ENCODE measurements at regions not wholly inside any gene's neighbourhood (a gene's known extent, or its start where the extent isn't known, plus 50 kb on each side); places are given as distances from the start of the nearest gene placed in this dataset.

DNA sequence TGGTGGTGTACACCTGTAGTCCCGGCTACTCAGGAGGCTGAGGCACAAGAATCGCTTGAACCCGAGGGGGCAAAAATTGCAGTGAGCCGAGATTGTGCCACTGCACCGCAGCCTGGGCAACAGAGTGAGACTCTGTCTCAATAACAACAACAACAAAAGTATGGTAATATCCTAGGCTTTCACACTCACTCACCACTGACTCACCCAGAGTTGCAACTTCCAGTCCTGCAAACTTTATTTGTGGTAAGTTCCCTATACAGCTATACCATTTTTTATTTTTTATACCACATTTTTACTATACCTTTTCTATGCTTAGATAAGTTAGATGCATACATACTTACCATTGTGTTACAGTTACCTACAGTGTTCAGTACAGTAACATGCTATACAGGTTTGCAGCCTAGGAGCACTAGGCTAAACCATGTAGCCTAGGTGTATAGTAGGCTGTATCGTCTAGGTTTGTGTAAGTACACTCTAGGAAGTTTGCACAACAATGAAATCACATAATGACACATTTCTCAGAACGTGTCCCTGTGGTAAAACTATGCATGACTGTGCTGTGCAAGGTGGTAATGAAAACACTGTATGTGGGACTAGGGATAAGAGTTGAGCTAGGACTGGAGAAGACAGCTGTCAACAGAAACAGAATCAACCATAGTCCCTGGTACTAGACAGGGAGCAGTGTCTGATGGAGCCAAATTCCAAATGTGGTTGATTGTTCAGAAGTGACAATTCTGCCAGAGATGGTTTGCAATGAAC lies 109.5 kb upstream of the RAD23B start:
- no peak overlapping the region for H3K4me3 ChIP-seq (replicated peaks; ENCODE audit: low read depth, low read length)
- TF ChIP-seq, protein P1, sequence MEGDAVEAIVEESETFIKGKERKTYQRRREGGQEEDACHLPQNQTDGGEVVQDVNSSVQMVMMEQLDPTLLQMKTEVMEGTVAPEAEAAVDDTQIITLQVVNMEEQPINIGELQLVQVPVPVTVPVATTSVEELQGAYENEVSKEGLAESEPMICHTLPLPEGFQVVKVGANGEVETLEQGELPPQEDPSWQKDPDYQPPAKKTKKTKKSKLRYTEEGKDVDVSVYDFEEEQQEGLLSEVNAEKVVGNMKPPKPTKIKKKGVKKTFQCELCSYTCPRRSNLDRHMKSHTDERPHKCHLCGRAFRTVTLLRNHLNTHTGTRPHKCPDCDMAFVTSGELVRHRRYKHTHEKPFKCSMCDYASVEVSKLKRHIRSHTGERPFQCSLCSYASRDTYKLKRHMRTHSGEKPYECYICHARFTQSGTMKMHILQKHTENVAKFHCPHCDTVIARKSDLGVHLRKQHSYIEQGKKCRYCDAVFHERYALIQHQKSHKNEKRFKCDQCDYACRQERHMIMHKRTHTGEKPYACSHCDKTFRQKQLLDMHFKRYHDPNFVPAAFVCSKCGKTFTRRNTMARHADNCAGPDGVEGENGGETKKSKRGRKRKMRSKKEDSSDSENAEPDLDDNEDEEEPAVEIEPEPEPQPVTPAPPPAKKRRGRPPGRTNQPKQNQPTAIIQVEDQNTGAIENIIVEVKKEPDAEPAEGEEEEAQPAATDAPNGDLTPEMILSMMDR (IDR thresholded peaks at IDR 0.05; ENCODE audit: insufficient read depth, low read length, poor library complexity, severe bottlenecking) = no peak
- H3K36me3 ChIP-seq (ENCODE audit: control insufficient read depth, insufficient read depth, low read length) = no peaks in the 10 kb centered on the region
- H3K27me3 ChIP-seq (replicated peaks; ENCODE audit: control insufficient read depth, insufficient read depth, low read length) = no peaks in the 10 kb centered on the region
- no peak for DNase-seq (ENCODE audit: extremely low read depth, insufficient read length)

DNA sequence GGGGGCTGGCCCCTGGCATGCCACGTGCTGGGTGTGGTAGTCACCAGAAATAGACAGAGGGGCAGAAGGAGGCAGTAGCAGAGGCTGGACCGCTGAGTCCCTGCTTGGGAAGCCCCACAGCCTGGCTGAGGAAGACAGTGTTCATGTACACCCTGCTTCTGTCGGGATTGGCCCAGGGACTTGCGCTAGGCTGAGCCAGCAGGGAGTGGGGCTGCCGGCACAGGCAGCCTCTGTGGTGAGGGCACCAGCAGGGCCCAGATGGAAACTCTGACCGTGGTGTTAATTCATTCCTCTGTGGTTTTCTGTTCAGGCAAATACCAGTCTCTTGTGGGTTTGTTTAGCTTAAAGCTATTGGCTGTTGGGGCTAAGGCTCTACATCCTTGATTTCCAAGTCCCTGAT lies 108.6 kb upstream of the RAD23B start:
- no peak for DNase-seq (ENCODE audit: extremely low read depth, insufficient read length)
- Histone ChIP-seq H3K27me3 (replicated peaks; ENCODE audit: control insufficient read depth, insufficient read depth, low read length) (no peaks in the 10 kb centered on the region), H3K36me3 (ENCODE audit: control insufficient read depth, insufficient read depth, low read length) (no peaks in the 10 kb centered on the region), H3K4me3 (replicated peaks; ENCODE audit: low read depth, low read length) (no peak overlapping the region)
- TF ChIP-seq, protein P1 (IDR thresholded peaks at IDR 0.05; ENCODE audit: insufficient read depth, low read length, poor library complexity, severe bottlenecking) = no peak

DNA sequence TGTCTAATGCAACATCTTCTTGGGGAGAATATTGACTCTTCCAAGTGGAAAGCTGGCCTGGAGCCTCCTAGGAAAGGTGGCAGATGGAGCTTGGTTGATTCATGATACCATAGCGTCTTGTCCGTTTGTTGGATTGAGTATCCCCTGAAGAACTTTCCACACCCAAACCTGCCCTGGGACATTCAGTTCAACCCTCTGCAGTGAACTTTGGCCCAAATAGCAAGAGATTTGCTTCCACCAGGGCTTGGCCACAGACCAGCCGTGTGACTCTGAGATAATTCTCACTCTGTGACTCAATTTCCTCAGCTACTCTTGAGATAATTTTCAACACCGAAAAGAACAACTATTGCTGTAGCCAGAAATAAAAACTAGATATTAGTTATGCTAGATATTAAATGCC lies 108.0 kb upstream of the RAD23B start:
- Histone ChIP-seq H3K36me3 (ENCODE audit: control insufficient read depth, insufficient read depth, low read length) (no peaks in the 10 kb centered on the region), H3K27me3 (replicated peaks; ENCODE audit: control insufficient read depth, insufficient read depth, low read length) (no peaks in the 10 kb centered on the region), H3K4me3 (replicated peaks; ENCODE audit: low read depth, low read length) (no peak overlapping the region)
- DNase-seq (ENCODE audit: extremely low read depth, insufficient read length) = no peak
- TF ChIP-seq, protein P1 (IDR thresholded peaks at IDR 0.05; ENCODE audit: insufficient read depth, low read length, poor library complexity, severe bottlenecking) = no peak

DNA sequence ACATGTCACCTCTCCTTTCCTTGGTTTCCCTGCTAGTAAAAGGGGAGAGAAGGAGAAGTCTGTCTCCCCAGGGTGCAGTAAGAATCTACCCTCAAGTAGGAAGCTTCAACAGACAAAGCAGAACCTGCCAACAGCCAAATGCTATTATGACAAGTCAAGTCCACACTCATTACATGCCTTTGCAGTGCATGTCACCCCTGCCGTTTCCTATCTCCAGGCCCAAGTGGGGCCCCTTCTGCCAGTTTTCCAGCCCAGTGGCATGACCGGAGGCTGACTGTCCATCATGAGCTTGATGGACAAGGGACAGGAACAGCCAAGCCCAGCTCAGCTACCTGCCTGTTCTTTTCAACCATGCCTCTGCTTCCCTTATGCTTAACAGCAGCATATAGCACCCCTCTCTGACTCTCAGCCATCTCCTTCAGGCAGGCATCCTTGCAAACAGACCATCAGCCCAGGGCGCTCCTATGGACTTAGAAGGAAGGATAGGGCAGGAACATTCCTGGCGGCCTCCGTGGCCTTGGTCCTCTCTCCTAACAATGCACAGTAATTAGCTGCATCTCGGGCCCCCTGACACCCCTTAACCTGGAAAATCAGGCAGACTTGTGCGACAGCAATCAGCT lies 107.2 kb upstream of the RAD23B start:
- DNase-seq (ENCODE audit: extremely low read depth, insufficient read length) = no peak
- TF ChIP-seq, protein P1 (IDR thresholded peaks at IDR 0.05; ENCODE audit: insufficient read depth, low read length, poor library complexity, severe bottlenecking) = no peak
- Histone ChIP-seq H3K27me3 (replicated peaks; ENCODE audit: control insufficient read depth, insufficient read depth, low read length) (no peaks in the 10 kb centered on the region), H3K36me3 (ENCODE audit: control insufficient read depth, insufficient read depth, low read length) (no peaks in the 10 kb centered on the region), H3K4me3 (replicated peaks; ENCODE audit: low read depth, low read length) (no peak overlapping the region)

DNA sequence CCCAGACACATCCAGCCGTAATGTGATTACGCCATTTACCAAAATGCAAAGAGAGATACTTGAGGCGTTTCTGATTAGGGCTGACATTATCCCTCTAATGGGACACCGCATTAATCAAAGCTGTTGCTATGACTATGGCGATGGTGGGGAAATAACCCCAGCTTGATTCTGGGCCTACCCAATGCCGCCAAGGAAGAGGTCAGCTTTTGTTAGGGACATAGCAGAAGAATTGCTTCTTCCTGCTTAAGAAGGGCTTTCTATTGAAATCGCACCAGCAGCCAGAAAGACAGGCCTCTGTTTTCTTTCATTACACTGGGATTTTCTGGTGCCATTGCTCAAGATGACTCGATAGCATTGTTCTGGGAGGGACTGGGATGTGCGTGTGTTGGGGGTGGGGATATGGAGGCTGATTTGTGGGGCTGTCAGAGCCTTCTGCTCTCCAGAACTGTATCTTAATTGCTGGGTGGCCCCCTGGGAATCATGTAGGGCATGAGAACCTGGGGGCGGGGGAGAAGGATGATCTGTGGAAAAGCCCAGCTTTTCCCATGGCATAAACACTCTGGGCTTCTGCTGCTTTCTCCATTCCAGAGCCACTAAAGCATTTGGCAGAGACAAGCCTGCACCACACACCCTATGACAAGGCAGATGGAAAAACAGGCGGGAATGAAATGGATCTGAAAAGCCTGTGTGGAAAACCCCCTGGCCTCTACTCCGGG lies 106.5 kb upstream of the RAD23B start:
- no peaks in the 10 kb centered on the region for H3K27me3 ChIP-seq (replicated peaks; ENCODE audit: control insufficient read depth, insufficient read depth, low read length)
- no peaks in the 10 kb centered on the region for H3K36me3 ChIP-seq (ENCODE audit: control insufficient read depth, insufficient read depth, low read length)
- no peak for DNase-seq (ENCODE audit: extremely low read depth, insufficient read length)
- TF ChIP-seq, protein P1 (IDR thresholded peaks at IDR 0.05; ENCODE audit: insufficient read depth, low read length, poor library complexity, severe bottlenecking) = no peak
- H3K4me3 ChIP-seq (replicated peaks; ENCODE audit: low read depth, low read length) = no peak overlapping the region
